ENCODE measurements at regions not wholly inside any gene's neighbourhood (a gene's known extent, or its start where the extent isn't known, plus 50 kb on each side); places are given as distances from the start of the nearest gene placed in this dataset.

DNA sequence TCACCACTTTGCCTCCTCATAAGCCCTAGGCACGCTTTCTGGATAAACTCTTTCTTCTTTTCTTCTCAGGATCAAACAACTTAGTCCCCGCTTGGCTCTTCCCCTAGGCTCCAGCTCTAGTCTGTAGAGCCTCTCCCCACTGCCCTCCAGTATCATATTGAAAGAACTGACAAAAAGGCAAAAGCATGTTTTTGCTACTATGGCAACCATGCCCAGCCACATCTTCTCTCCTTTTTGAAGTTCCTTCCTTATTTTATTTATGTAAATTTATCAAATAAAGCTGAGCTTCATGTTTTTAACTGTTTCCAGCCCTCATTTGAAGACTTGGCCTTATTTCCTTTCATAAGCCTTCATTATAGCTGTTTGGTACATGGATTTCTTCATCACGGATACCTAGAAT lies 86.0 kb upstream of the LIMCH1 start:
- no peak for TF ChIP-seq POLR2A (IDR thresholded peaks at IDR 0.05; ENCODE audit: low read length)
- no peak for TF ChIP-seq GATA1 (IDR thresholded peaks at IDR 0.05; ENCODE audit: low read depth, low read length)

All from erythroblast (primary cell).